GM19328 (cell line): ENCODE measurements at regions not wholly inside any gene's neighbourhood (a gene's known extent, or its start where the extent isn't known, plus 50 kb on each side); places are given as distances from the start of the nearest gene placed in this dataset.
A peak's percentile ranks its signal among the peaks of the same experiment; 100 is the strongest.

Source experiments
- ATAC-seq: cut with Tn5 transposase; IDR thresholded peaks from one replicate; pipeline ENCODE4 v1.9.1; 2021; ENCODE audit warnings: mild to moderate bottlenecking, moderate library complexity; ENCODE audit not compliant: unreplicated experiment

DNA sequence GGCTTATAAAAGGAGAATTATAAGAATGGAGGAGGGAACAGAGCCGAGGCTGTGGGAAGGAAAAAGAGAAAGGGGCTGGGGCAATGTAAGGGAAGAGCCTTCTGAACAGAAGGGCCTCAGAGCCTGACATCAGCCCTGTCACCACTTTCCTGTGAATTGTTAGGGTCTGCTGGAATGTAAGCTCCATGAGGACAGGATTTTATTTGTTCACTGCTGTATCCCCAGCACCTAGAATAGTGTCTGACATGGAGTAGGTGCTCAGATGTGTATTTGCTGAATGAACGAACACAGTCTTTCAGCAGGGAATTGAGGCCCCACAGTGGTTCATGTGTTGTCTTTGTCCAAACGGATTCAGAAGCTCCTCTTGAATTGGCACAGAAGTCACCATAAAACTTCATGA is 251.5 kb downstream of the OPA1 start:
- ATAC-seq, result no peak

DNA sequence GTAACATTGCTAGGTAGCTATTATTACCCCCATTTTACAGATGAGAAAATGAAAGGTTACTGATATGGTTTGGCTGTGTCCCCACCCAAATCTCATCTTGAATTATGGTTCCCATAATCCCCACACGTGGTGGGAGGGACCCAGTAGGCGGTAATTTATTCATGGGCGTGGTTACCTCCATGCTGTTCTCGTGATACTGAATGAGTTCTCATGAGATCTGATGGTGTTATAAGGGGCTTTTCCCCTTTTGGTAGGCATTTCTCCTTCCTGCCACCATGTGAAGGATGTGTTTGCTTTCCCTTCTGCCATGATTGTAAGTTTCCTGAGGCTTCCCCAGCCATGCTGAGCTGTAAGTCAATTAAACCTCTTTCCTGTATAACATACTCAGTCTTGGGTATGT is 252.1 kb downstream of the OPA1 start:
- no peak for ATAC-seq

DNA sequence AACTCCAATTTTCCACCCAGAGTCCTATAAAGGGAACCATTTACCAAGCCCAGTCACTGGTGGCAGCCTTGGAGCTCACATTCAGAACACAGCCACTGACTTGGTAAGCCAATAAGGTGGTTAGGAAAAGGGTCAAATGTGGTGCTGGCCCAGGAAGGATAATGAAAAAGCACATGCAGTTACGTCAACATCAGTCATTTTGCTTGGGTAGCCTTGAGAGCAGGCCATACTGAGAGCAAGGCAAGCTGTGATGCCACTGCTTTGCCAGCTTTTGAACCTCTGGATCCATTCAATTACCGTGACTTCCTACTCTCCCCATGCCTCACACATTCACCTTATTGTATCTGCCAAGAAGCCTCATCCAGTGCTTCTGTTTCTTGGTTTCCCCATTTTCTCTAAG is 253.6 kb downstream of the OPA1 start:
- no peak for ATAC-seq

DNA sequence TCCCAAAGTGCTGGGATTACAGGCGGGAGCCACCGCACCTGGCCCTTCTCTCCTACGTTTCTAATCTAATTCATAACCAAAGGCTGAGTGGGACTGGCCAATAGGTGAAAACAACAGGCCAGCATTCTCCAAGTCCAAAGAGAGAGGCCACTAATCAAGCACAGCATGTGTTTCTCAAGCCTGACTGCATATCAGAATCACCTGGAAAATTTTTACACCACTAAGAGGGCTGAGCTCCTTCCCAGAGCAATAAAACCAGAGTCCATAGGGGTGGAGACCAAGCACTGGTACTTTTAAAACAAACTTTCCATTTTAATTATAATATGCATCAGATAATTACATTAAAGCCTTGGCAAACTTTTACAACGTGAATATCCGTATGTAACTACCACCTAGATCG is 254.4 kb downstream of the OPA1 start:
- no peak for ATAC-seq

DNA sequence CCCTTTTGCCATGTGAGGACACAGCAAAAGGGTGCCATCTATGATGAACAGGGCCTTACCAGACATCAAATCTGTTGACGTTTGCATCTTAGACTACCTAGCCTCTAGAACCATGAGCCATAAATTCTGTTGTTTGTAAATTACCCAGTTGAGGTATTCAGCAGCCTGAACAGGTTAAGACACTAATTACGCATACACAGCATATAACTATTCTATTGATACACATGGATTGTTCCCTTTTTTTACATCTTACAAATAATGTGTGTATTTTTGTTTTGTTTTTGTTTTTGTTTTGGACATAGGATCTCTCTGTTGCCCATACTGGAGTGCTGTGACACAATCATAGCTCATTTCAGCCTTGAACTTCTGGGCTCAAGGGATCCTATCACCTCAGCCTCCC is 255.5 kb downstream of the OPA1 start:
- no peak for ATAC-seq

DNA sequence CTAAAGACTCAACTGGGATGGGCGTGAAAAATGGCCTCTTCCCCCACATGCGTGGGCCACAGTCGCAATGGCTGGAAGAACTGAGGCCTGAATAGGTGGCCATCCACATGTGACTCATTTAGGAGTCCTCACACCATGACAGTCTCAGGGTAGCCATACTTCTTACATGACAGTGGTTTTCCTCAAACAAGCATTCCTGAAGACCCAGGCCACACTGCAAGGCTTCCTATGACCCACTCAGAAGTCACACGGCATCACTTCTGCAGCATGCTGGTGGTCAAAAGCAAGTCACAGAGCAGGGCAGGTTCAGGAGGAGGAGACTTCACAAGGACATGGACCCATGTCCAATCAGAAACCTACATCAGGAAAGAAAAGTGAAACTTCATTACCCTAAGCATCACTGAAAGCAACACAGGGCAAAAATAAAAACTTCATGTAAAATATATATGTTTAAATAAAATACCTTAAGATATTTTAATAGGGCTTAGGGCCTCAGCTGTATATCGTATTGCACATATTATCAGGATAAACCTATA is 257.1 kb downstream of the OPA1 start:
- no peak for ATAC-seq

DNA sequence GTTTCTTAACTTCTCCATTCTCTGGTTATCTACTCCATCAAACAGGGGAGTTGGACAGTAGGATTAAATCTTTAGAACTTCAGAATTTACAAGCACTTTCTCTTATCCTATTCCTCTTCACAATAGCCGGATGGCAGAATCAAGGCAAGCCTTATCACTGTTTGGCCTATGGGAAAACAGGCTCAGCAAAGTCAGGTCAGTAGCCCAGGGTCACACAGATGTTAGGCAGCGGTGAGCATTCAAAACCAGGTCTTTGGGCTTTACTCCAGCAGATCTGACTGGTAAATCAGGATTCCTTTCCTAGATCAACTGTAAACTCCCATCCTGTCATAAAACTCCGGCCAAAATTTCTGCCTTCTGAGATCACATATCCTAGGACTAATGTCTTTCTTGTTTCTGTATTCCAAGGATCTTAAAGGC is 258.4 kb downstream of the OPA1 start:
- ATAC-seq, result no peak

DNA sequence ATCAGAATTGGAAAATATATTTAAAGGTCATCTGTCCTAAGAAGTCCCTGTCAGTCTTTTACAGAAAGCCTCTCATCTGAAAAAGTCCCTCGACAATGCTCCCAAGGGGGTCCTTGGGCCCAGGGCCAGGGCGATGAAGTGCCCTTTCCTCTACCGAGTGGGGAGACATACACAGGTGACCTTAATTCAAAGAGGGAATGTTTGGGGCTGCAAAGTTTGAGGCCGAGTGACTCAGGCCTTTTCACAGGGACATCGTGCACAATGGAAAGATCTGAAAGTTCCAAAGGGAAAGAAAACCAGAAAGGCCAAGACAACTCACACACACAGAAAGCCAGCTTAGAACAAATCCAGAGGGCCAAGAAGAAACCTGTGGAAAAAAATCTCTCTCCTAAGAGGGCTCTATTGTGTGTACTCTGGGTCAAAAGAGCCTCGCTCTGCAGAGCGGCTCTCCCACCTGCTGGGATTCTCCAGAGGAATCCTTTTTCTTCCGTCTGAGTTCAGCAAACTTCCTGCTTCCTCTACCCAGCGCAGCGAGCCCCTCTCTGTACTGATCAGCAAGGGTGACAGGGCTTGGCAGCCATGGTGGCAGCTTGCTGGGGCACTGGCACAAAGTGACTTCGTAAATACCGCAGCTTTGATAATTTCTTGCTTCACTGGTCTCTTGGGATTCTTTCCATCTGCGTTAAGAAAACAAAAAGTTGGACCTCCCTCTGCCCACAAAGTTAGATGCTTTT is 259.1 kb downstream of the OPA1 start:
- ATAC-seq, result no peak

DNA sequence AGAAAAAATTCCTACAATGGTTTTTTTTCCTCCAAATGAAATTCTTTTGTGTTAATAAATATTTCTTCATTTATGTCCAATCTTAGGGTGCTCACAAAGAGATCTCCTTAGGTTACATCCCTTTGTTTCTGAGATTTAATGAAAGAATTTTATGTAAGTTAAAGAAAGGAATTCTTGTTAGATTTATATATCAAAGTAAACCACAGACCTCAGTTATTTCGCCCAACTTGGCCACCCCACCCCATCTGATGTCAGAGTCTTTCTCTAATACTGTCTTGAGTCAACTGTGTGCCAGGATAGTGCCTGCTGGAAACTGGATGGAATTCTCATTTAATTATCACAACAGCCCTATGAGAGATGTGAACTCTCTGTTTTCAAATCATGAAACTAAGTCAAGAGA is 259.9 kb downstream of the OPA1 start:
- ATAC-seq, result no peak

DNA sequence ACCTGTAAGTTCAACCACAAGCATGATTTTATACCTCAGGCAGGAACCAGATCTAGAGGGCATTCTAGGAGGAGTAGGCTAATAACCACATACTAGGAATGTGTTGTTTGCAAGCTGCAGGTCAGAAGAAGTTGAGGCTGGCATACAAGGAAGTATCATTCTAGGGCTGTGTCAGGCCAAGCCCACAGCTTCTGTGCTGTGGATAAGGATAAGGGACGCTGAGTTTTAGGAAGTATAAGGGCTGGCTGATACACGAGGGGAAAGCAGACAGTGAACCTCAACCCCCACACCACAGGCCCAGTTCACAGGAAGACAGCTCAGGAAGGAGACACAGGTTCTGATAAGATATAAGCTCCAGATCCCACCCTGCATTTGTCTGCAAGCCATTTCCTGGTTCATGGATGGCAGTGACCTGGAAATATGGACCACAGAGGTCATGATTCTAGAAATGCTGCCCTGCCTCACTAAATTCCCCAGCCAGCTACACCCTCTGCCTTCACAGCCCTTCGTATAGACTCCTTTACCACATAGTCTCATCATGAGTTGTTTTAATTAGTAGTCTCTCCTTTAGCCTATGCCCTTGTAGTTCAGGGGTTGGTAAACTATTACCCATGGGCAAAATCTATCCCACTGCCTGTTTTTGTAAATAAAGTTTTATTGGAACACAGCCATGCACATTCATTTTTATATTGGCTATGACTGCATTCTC is 260.7 kb downstream of the OPA1 start:
- ATAC-seq, result no peak

DNA sequence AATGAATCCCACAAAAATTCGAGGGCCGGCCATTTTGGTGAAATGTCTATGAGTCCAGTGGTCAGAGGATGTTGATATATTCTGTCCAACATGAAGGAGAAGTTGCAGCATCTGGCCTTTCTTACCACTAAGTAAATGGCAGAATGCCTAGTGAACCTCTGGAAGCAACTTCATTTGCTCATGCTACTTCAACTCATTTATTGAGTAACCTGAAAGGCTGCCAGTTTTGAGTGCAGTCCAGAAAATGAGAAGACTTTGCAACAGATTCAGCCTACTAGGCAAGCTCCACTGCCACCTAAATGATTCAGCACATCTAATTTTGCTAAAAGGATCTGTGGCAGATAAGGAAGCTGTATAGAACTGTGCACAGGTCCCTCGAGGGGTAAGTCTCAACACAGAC is 265.0 kb downstream of the OPA1 start:
- no peak for ATAC-seq

DNA sequence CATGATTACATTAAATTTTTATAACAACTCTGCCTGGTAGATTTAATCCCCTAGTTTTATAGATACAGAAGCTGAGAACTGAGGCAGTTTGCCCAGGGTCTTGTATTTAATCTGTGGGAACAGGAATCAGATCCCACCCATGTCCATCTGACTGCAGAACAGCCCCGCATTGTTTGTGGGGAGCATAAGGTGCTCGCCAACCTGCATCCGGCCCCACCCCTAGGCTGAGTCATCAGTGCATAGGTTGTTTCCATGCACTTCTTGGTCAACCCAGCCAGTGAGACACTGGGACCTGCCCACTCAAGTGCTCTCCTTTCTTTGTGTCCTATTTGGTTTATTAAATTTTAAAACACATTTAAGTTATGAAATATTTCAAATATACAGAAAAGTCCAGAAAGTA is 266.2 kb downstream of the OPA1 start:
- no peak for ATAC-seq

DNA sequence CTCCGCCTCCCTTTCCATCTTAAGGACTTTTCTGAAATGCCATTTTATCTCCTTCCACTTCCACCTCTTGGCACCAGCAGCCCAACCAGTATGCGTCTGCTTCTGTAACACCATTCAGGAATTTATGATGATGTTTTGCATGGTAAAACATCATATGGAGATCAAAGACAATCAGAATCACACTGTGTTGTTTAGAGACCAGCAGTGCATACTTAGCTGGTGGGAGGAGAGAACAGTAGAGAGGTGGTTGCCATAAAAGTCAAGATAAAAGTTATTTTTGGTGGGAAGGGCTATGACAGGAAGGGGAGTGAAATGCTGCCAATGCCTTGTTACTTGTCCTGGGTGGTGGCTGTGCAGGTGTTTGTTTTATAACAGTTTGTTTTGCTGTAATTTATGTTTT is 268.0 kb downstream of the OPA1 start:
- no peak for ATAC-seq

DNA sequence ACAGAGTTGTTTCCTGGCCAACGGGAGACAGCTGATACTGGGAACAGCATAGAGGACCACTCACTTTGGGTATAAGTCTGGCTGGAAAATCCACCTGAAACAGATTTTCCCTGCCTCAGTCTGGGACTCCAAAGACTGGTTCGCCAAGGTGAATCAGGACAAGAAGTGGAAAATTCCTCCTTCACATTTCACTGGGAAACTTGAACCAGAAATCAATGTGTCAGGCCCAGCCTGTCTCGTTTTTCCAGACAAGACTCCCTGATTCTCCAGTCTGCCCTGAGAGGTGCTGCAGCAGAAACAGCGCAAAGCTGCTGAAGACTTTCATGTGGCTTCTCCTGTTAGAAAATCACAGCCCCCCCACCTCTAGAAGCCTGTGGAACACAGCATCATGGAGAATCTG is 269.8 kb downstream of the OPA1 start:
- no peak for ATAC-seq

DNA sequence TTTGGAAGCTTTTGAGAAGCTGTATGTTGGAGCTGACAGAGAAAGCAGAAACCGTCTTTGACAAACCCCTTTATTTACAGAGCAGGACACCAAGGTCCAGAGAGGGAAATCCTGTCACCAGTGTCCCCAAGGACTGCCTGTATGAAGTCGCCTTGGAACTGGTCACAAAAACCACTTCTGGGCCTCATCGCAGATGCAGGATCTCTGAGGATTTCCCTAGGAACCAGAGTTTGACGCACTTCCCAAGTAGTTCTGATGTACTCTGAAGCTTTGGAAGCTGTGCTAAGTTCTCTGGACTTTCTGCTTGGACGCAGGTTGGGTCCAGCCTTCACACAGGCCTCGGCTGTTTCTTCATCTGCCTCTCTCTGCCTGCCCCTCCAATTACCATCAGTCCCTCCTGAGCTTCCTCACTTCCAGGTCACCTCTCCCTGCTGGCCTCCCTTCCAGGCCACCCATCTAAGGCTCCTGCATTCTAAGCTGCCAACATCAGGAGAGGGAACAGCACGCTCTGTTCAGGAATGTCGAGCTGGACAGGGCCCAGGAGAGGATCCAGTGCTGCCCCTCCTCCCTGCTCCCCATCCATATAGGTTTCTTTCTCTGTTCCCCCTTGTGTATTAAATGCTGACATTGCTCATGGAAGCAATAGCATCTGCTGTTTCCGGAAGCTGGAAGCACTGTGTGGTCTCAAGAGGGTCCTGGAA is 270.8 kb downstream of the OPA1 start:
- no peak for ATAC-seq

DNA sequence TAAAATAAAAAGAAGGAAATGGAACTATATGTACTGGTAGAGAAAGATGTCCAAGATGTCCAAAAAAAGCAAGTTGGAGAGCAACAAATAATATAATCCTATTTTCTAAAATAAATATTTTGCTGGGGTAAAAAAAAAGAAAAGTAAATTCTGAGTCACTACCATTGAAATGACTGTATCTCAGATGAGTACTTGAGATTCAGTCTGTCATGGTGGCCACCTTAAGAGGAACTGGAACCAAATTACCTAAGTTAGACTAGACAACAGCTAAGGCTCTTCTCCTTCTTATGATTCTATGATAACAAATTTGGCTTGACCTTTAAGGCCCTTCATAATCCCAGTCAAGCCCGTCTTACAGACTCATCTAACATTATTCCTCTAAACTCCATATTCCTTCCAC is 270.6 kb upstream of the HES1 start:
- peak; percentile 76 for ATAC-seq

DNA sequence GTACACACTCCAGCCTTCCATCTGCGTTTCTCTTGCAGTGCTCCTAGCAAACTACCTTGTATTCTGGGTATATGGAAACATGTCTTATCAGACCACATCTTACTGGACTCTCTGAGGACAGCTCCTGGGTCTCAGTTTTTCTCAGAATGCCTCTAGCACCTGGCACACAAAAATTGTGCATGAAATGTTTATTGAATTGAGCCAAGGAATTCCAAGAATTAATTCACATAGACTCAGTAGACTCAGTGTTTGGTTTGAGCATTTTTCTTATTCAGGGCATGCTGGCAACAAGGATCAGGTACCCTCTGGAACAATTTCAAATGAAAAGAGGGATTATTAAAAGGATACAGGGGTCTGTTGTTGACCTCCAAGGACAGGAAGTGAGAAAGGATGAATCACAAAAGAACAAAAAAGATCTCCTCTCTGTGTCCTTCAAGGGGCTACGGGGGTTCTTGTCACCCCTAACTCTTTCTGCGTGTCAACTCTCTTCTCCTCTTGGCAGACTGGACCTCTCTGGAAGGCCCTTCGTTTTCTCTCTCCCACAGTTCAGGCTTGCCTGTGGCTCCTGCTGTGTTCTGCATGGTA is 270.0 kb upstream of the HES1 start:
- ATAC-seq, result no peak

DNA sequence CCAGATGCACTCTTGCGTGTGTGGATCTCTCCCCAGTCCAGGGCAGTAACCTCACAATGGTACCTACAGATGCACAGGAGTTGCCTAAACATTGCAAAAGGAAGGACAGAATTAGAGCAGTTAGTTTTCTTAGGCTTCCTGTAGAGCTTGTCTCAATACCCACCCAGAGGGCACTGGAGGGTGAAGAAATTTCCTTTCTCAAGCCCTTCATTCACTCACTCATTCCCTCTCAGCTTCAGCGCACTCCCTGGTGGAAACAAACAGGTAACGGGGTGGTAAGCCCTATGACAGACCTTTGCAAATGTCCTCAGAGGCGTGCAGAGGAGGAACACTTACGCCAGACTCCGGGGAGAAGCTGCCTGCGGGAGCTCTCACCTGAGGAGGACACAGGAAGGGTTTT is 267.4 kb upstream of the HES1 start:
- ATAC-seq, result no peak

DNA sequence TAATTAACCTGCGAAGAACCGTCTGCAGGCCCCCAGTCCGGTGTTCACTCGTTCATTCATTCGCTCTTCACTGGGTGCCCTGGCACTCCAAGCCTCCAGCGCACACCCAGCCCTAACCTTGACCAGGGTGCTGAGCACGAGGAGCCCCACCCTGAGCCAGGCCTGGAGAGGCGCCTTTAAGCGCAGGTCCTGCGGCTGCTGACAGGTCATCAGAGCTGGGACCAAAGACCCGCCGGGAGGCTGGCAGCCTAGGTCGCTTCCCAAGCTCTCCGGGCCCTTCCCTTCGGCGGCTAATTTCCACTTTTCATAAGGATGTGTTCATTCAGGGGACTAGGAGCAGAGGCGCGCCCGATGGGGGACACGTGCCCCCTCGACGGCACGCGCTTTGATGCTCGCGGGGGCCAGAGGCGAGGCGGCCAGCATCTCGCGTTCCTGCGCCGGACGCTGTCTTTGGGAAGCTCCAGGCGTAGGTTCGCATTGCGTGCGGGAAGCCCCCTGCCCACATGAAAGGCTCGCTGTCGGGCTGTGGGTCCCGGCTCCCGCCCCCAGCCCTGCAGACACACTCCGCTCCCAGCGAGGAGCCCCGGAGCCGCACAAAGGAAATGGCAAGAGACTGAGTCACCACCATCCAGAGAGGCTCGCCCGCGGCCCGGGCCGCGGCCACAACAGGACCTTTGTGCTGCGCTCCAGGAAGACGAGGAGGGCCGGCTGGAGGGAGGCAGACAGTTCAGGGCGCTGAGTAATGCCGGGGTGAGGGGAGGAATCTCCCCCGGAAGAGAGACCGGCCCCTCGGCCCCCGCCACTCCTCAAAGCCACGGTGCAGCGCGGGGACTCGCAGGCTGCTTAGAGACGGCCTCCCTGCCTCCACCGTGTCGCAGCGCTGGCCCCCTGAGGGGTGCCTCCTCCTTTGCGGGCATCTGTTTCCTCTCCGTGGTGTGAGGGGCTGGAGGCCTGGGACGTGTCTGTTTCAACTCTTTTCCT is 266.4 kb upstream of the HES1 start:
- no peak for ATAC-seq
